GM18868 (cell line): ENCODE measurements at regions not wholly inside any gene's neighbourhood (a gene's known extent, or its start where the extent isn't known, plus 50 kb on each side); places are given as distances from the start of the nearest gene placed in this dataset.
"Not testable (repeated sequence)": the region's sequence is repeated elsewhere in the genome, so short reads cannot be mapped to it uniquely, and the experiment has no call there.

ENCODE experiments used
- ATAC-seq: cut with Tn5 transposase; IDR thresholded peaks from one replicate; pipeline ENCODE4 v1.9.1; 2021; ENCODE audit warnings: mild to moderate bottlenecking, moderate library complexity; ENCODE audit not compliant: unreplicated experiment

GRCh38 chr2:187862715-187863114 is 308.5 kb upstream of the TFPI start:
- no peak for ATAC-seq

- ATAC-seq: no peak
These were observed 310.8 kb upstream of the TFPI start for GRCh38 chr2:187865025-187865424.

GRCh38 chr2:187867165-187867564 is 312.9 kb upstream of the TFPI start:
- ATAC-seq: no peak

GRCh38 chr2:187869195-187869594 is 315.0 kb upstream of the TFPI start:
- ATAC-seq: no peak

- no peak for ATAC-seq
These were observed 317.3 kb upstream of the TFPI start for GRCh38 chr2:187871506-187871905.

- no peak for ATAC-seq
These were observed 318.9 kb upstream of the TFPI start for GRCh38 chr2:187873132-187873531.

- ATAC-seq: no peak
These were observed 320.6 kb upstream of the TFPI start for GRCh38 chr2:187874786-187875185.

GRCh38 chr2:187875261-187876141 is 321.3 kb upstream of the TFPI start:
- no peak for ATAC-seq

GRCh38 chr2:187876554-187876953 is 322.3 kb upstream of the TFPI start:
- ATAC-seq: no peak

GRCh38 chr2:187877391-187877790 is 323.2 kb upstream of the TFPI start:
- ATAC-seq: no peak

GRCh38 chr2:187878112-187878511 is 323.9 kb upstream of the TFPI start:
- no peak for ATAC-seq

- no peak for ATAC-seq
These were observed 325.3 kb upstream of the TFPI start for GRCh38 chr2:187879491-187879890.

- no peak for ATAC-seq
These were observed 329.8 kb upstream of the TFPI start for GRCh38 chr2:187884003-187884402.

- ATAC-seq: no peak
These were observed 336.5 kb upstream of the TFPI start for GRCh38 chr2:187890690-187891089.

GRCh38 chr2:187900021-187900420 is 345.8 kb upstream of the TFPI start:
- no peak for ATAC-seq

GRCh38 chr2:187906021-187906420 is 351.8 kb upstream of the TFPI start:
- ATAC-seq: no peak

GRCh38 chr2:187910922-187911321 is 356.7 kb upstream of the TFPI start:
- ATAC-seq: not testable (repeated sequence)

GRCh38 chr2:187912950-187913349 is 358.7 kb upstream of the TFPI start:
- ATAC-seq: no peak

- ATAC-seq: no peak
These were observed 361.6 kb upstream of the TFPI start for GRCh38 chr2:187915810-187916209.

GRCh38 chr2:187916799-187917198 is 362.6 kb upstream of the TFPI start:
- ATAC-seq: no peak

GRCh38 chr2:187917535-187917934 is 363.3 kb upstream of the TFPI start:
- no peak for ATAC-seq

- ATAC-seq: no peak
These were observed 365.0 kb upstream of the TFPI start for GRCh38 chr2:187918996-187919821.
